Endothelial cell of umbilical vein (primary cell): ENCODE measurements at regions not wholly inside any gene's neighbourhood (a gene's known extent, or its start where the extent isn't known, plus 50 kb on each side); places are given as distances from the start of the nearest gene placed in this dataset.

ENCODE experiments used
- BruUV-seq: library from RNA; stranded (reverse); fragments of 400-500 nt; replicated peaks from 2 replicates; lab custom pipeline; 2021; lab: Mats Ljungman, UMichigan
- CTCF ChIA-PET: fragments of 300-600, 350-600 bp; sonication (Branson Sonifier 250); formaldehyde crosslinking; loops from one replicate; lab custom pipeline; 2021; ENCODE audit warnings: antibody characterized with exemption, inconsistent platforms; lab: Charles Lee
- POLR2A ChIA-PET: fragments of 300-600, 350-600 bp; sonication (Branson Sonifier 250); formaldehyde crosslinking; loops from one replicate; lab custom pipeline; 2021; ENCODE audit warnings: antibody characterized with exemption, inconsistent platforms; lab: Charles Lee
- DNase-seq: peaks from one replicate; pipeline ENCODE4 v3.0.0-alpha.2; 2011; ENCODE audit warnings: low read depth, low spot score
- FAIRE-seq: peaks from 2 replicates; lab custom pipeline; 2011; peaks lifted over from hg19 to GRCh38; lab: Jason Lieb, UNC
- H2AFZ ChIP-seq: 2 replicates; pipeline ENCODE4 v1.6.0; 2012; ENCODE audit warnings: low read depth, low read length, control low read depth, inconsistent platforms
- H3K27ac ChIP-seq: 2 replicates; pipeline ENCODE4 v1.5.1; 2011; ENCODE audit warnings: low read depth, mild to moderate bottlenecking, control low read depth, low read length, moderate library complexity; ENCODE audit not compliant: insufficient read depth
- H3K27me3 ChIP-seq, 2 experiments: 2 replicates each; pipeline versions ENCODE4 v1.6.0 to v1.6.1; 2011; ENCODE audit warnings: low read length in 2 of 2, mixed read lengths in 1 of 2; ENCODE audit not compliant: control insufficient read depth in 2 of 2, insufficient read depth in 2 of 2
- H3K36me3 ChIP-seq, 2 experiments: 2 replicates in 1 of 2; 3 replicates in 1 of 2; pipeline ENCODE4 v1.5.1; 2011; ENCODE audit warnings: low read length in 2 of 2, mild to moderate bottlenecking in 1 of 2, moderate library complexity in 1 of 2; ENCODE audit not compliant: control insufficient read depth in 2 of 2, insufficient read depth in 2 of 2; ENCODE audit errors: extremely low read depth in 1 of 2
- H3K4me1 ChIP-seq: 3 replicates; pipeline ENCODE4 v1.5.1; 2011; ENCODE audit warnings: mild to moderate bottlenecking, low read length; ENCODE audit not compliant: control insufficient read depth, insufficient read depth; ENCODE audit errors: extremely low read depth
- H3K4me2 ChIP-seq: 2 replicates; pipeline ENCODE4 v1.6.1; 2011; ENCODE audit warnings: low read length, control low read depth, mixed read lengths; ENCODE audit not compliant: insufficient read depth
- H3K4me3 ChIP-seq, 3 experiments: fragments of 200-600 bp in 1 of 3; sonication (generic), shearing (Covaris generic) in 1 of 3; replicated peaks in 1 of 3; 2 replicates each; pipeline ENCODE4 v1.5.1; 2011 to 2016; ENCODE audit warnings: control low read depth in 3 of 3, low read length in 3 of 3, mild to moderate bottlenecking in 2 of 3, inconsistent platforms in 1 of 3, low read depth in 1 of 3, moderate library complexity in 1 of 3; ENCODE audit not compliant: insufficient read depth in 1 of 3
- H3K79me2 ChIP-seq: 2 replicates; pipeline ENCODE4 v1.6.0; 2012; ENCODE audit warnings: low read length, inconsistent platforms; ENCODE audit not compliant: control insufficient read depth, insufficient read depth
- H3K9ac ChIP-seq: replicated peaks from 2 replicates; pipeline ENCODE3; 2011; ENCODE audit warnings: low read length, control low read depth; ENCODE audit not compliant: insufficient read depth; ENCODE audit errors: extremely low read depth
- H3K9me1 ChIP-seq: replicated peaks from 3 replicates; pipeline ENCODE4 v1.6.0; 2011; ENCODE audit warnings: mild to moderate bottlenecking, low read length; ENCODE audit not compliant: control insufficient read depth, insufficient read depth; ENCODE audit errors: extremely low read depth
- H3K9me3 ChIP-seq: replicated peaks from 2 replicates; pipeline ENCODE4 v1.5.1; 2012; ENCODE audit warnings: low read length, inconsistent platforms; ENCODE audit not compliant: control insufficient read depth, insufficient read depth
- H4K20me1 ChIP-seq: replicated peaks from 2 replicates; pipeline ENCODE3; 2011; ENCODE audit warnings: mild to moderate bottlenecking, low read length; ENCODE audit not compliant: control insufficient read depth, insufficient read depth; ENCODE audit errors: extremely low read depth
- CTCF ChIP-seq, 2 donors: IDR thresholded peaks; 1 replicate in 1 of 2; 2 replicates in 1 of 2; pipeline ENCODE4 v1.5.1; 2011; ENCODE audit warnings: low read length in 2 of 2, mild to moderate bottlenecking in 2 of 2, moderate library complexity in 2 of 2, control low read depth in 1 of 2, inconsistent platforms in 1 of 2, low read depth in 1 of 2; ENCODE audit not compliant: insufficient read depth in 1 of 2; ENCODE audit errors: extremely low read depth in 1 of 2
- EZH2 ChIP-seq: IDR thresholded peaks from 2 replicates; pipeline ENCODE4 v1.6.1; 2012; ENCODE audit warnings: borderline replicate concordance, low read depth, mild to moderate bottlenecking, moderate library complexity, low read length, inconsistent platforms; ENCODE audit not compliant: severe bottlenecking
- FOS ChIP-seq: IDR thresholded peaks from 2 replicates; pipeline ENCODE4 v1.6.1; 2011; ENCODE audit warnings: mild to moderate bottlenecking, low read length, moderate library complexity, borderline replicate concordance; ENCODE audit not compliant: insufficient read depth
- GATA2 ChIP-seq: IDR thresholded peaks from 2 replicates; pipeline ENCODE4 v1.7.0; 2011; ENCODE audit warnings: low read depth, mild to moderate bottlenecking, moderate library complexity, mixed read lengths, low read length; ENCODE audit not compliant: insufficient read length, insufficient read depth
- JUN ChIP-seq: IDR thresholded peaks from 2 replicates; pipeline ENCODE4 v1.6.1; 2011; ENCODE audit warnings: borderline replicate concordance, low read depth; ENCODE audit not compliant: insufficient read length, insufficient read depth
- MAX ChIP-seq: IDR thresholded peaks from 2 replicates; pipeline ENCODE4 v1.6.1; 2011; ENCODE audit not compliant: insufficient read depth, insufficient read length
- MYC ChIP-seq: IDR thresholded peaks from one replicate; pipeline ENCODE4 v1.6.1; 2011; ENCODE audit warnings: mild to moderate bottlenecking, low read depth, low read length
- POLR2A ChIP-seq: IDR thresholded peaks from 2 replicates; pipeline ENCODE4 v1.6.1; 2012; ENCODE audit warnings: low read depth, mild to moderate bottlenecking, control low read depth, low read length
- POLR2AphosphoS5 ChIP-seq: IDR thresholded peaks from 2 replicates; pipeline ENCODE4 v1.6.1; 2012; ENCODE audit warnings: low read depth, mild to moderate bottlenecking, control low read depth, low read length, moderate library complexity; ENCODE audit not compliant: insufficient read depth
- dilution Hi-C: fragments of 300-500 bp; cut with MboI; formaldehyde crosslinking; loops from one replicate; pipeline ENCODE4 v1.15.0; 2019; ENCODE audit warnings: low sequenced_read_pairs; ENCODE audit not compliant: extremely low pct_ligation_motif_present
- intact Hi-C: fragments of 100-400 bp; cut with micrococcal nuclease; formaldehyde crosslinking; loops from one replicate; pipeline ENCODE4 v1.10.0; 2022

- POLR2A ChIA-PET, result no interaction called here
Observed at GRCh38 chr4:12973522-12973921, 510.6 kb downstream of the RAB28 start.

GRCh38 chr4:12968345-12968744 lies 515.8 kb downstream of the RAB28 start:
- FAIRE-seq, result no peak
- no peaks in the 10 kb centered on the region for H4K20me1 ChIP-seq
- no peak for DNase-seq
- no peak overlapping the region for H2AFZ ChIP-seq
- H3K4me1 ChIP-seq, result no peaks in the 10 kb centered on the region
- no TSS peak for BruUV-seq
- dilution Hi-C loops, result no loop called here
- H3K9me3 ChIP-seq, result peaks cover 4% of the 10 kb centered on the region
- no peaks in the 10 kb centered on the region for H3K27me3 ChIP-seq
- H3K9me1 ChIP-seq, result no peaks in the 10 kb centered on the region
- ChIA-PET CTCF (no interaction called here), POLR2A (no interaction called here)
- no peak overlapping the region for H3K9ac ChIP-seq
- no peak for TF ChIP-seq MYC
- no peak for TF ChIP-seq CTCF (IDR thresholded peaks at IDR 0.05; ENCODE audit: extremely low read depth in 1 of 2, insufficient read depth in 1 of 2, low read depth in 1 of 2, low read length in 2 of 2)
- TF ChIP-seq FOS, result no peak
- TF ChIP-seq POLR2AphosphoS5, result no peak
- TF ChIP-seq MAX, result no peak
- TF ChIP-seq JUN, result no peak
- TF ChIP-seq EZH2, result no peak
- no peak for TF ChIP-seq GATA2
- TF ChIP-seq POLR2A, result no peak
- no peak overlapping the region for H3K4me3 ChIP-seq
- no peaks in the 10 kb centered on the region for H3K36me3 ChIP-seq
- H3K79me2 ChIP-seq, result no peaks in the 10 kb centered on the region
- intact Hi-C loops, result no loop called here
- no peak overlapping the region for H3K4me2 ChIP-seq
- H3K27ac ChIP-seq, result no peak overlapping the region

More at GRCh38 chr4:12973522-12973921, 510.6 kb downstream of the RAB28 start:
- H3K9me3 ChIP-seq, result peaks cover 3% of the 10 kb centered on the region
- FAIRE-seq, result no peak
- no peak for DNase-seq
- no peaks in the 10 kb centered on the region for H3K4me1 ChIP-seq
- CTCF ChIA-PET, result no interaction called here
- H3K27ac ChIP-seq, result no peak overlapping the region
- BruUV-seq, result no TSS peak
- dilution Hi-C loops, result no loop called here
- H3K9me1 ChIP-seq, result no peaks in the 10 kb centered on the region
- H2AFZ ChIP-seq, result no peak overlapping the region
- H3K36me3 ChIP-seq, result no peaks in the 10 kb centered on the region
- no peaks in the 10 kb centered on the region for H3K27me3 ChIP-seq
- TF ChIP-seq MYC (no peak), FOS (no peak), JUN (no peak), MAX (no peak)
- no peaks in the 10 kb centered on the region for H3K79me2 ChIP-seq
- intact Hi-C loops, result no loop called here
- no peak overlapping the region for H3K9ac ChIP-seq
- H3K4me3 ChIP-seq, result no peak overlapping the region
- H4K20me1 ChIP-seq, result no peaks in the 10 kb centered on the region
- no peak overlapping the region for H3K4me2 ChIP-seq
